ENCODE measurements at regions not wholly inside any gene's neighbourhood (a gene's known extent, or its start where the extent isn't known, plus 50 kb on each side); places are given as distances from the start of the nearest gene placed in this dataset.

GRCh38 chr5:32859211-32859641 is 148.1 kb downstream of the NPR3 start:
- no peak for TF ChIP-seq CTCF (IDR thresholded peaks at IDR 0.05)
- TF ChIP-seq EP300 (IDR thresholded peaks at IDR 0.05), result no peak

Measured in suprapubic skin (tissue), 3 donors.